Natural killer cell (primary cell): ENCODE measurements at regions not wholly inside any gene's neighbourhood (a gene's known extent, or its start where the extent isn't known, plus 50 kb on each side); places are given as distances from the start of the nearest gene placed in this dataset.

Experiments used
- ATAC-seq, 3 donors: fragments of 150-1000 bp in 2 of 3; fragments of 200-7000 bp in 1 of 3; cut with Tn5 transposase; 1 replicate in 1 of 3; 2 replicates in 2 of 3; pipeline ENCODE4 v1.10.0; 2021; ENCODE audit warnings: mild to moderate bottlenecking in 2 of 3, moderate library complexity in 2 of 3
- DNase-seq, 2 donors: peaks; one replicate each; pipeline versions ENCODE4 v3.0.0 to v3.0.0-alpha.2; 2013 to 2021; ENCODE audit warnings: mixed read lengths in 1 of 2
- H3K27ac ChIP-seq: one replicate; pipeline ENCODE4 v1.5.1; 2013; ENCODE audit warnings: mild to moderate bottlenecking, low read length
- H3K27me3 ChIP-seq: one replicate; pipeline ENCODE4 v1.6.1; 2013; ENCODE audit warnings: low read length; ENCODE audit not compliant: control insufficient read depth, insufficient read depth
- H3K36me3 ChIP-seq: one replicate; pipeline ENCODE4 v1.6.1; 2013; ENCODE audit warnings: low read length; ENCODE audit not compliant: control insufficient read depth, insufficient read depth
- H3K4me1 ChIP-seq: one replicate; pipeline ENCODE4 v1.6.1; 2013; ENCODE audit warnings: low read length; ENCODE audit not compliant: control insufficient read depth, insufficient read depth
- H3K4me3 ChIP-seq: one replicate; pipeline ENCODE4 v1.5.1; 2013; ENCODE audit warnings: low read length
- H3K9me3 ChIP-seq: one replicate; pipeline ENCODE4 v1.6.1; 2013; ENCODE audit warnings: low read length; ENCODE audit not compliant: control insufficient read depth, insufficient read depth
- H3K27ac Mint-ChIP-seq, 2 donors: one replicate each; pipeline ENCODE4 v1.8.0; 2022; ENCODE audit warnings: mild to moderate bottlenecking in 2 of 2, mixed read lengths in 2 of 2, moderate library complexity in 1 of 2
- H3K27me3 Mint-ChIP-seq, 2 donors: one replicate each; pipeline ENCODE4 v1.8.0; 2022; ENCODE audit warnings: low read depth in 2 of 2, mixed read lengths in 2 of 2
- H3K36me3 Mint-ChIP-seq: one replicate; pipeline ENCODE4 v1.8.0; 2022; ENCODE audit warnings: mixed read lengths
- H3K4me1 Mint-ChIP-seq, 2 donors: one replicate each; pipeline ENCODE4 v1.8.0; 2022; ENCODE audit warnings: mixed read lengths in 2 of 2
- H3K4me3 Mint-ChIP-seq: one replicate; pipeline ENCODE4 v1.8.0; 2022; ENCODE audit warnings: mild to moderate bottlenecking, moderate library complexity, mixed read lengths
- H3K9me3 Mint-ChIP-seq, 2 donors: one replicate each; pipeline ENCODE4 v1.8.0; 2022; ENCODE audit warnings: mixed read lengths in 2 of 2
- WGBS: methylation state at CpG from one replicate; pipeline ENCODE4 v1.1.7; 2013; ENCODE audit warnings: missing lambda C conversion rate; ENCODE audit not compliant: insufficient coverage; 5-methylcytosine and 5-hydroxymethylcytosine counted together
- intact Hi-C: fragments of 100-400 bp; cut with micrococcal nuclease; formaldehyde crosslinking; loops from one replicate; pipeline ENCODE4 v1.14.2; 2022
- TF ChIP-seq, protein P1 (sequence below): fragments of 200-600 bp; IDR thresholded peaks from one replicate; pipeline ENCODE4 v1.8.0; 2022; ENCODE audit warnings: antibody characterized with exemption

DNA sequence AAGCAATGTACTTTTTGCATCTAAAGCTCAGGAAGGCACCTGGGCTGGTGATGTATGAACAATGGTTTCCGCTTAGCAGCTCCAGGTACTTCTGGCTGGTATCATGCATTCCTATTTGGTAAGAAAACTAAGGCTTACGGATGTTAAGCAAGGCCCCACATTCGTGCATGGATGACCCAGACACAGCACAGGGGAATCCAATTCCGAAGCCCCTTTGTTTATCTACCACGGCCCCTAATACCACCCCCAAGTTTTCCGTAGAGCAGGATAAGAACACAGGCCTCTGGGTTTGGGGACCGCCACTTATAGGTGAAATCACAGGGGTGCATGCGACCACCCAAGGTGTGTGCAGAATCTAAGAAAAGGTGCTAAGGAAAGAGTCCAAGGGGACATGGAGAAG, 192.1 kb upstream of the ID2 start:
- DNase-seq (no peak), ATAC-seq (no peak)
- no peaks in the 10 kb centered on the region for H3K36me3 ChIP-seq
- peaks cover 55% of the 10 kb centered on the region for H3K4me1 ChIP-seq
- Mint-ChIP-seq H3K4me1 (peaks cover 65 to 70% of the 10 kb centered on the region in 2 donors), H3K36me3 (no peaks in the 10 kb centered on the region), H3K9me3 (no peaks in the 10 kb centered on the region), H3K4me3 (no peak overlapping the region), H3K27me3 (no peaks in the 10 kb centered on the region), H3K27ac (peak overlapping the region; percentile 97 to 100)
- no peak overlapping the region for H3K4me3 ChIP-seq
- H3K27ac ChIP-seq: peak overlapping the region; percentile 95
- TF ChIP-seq, protein P1, sequence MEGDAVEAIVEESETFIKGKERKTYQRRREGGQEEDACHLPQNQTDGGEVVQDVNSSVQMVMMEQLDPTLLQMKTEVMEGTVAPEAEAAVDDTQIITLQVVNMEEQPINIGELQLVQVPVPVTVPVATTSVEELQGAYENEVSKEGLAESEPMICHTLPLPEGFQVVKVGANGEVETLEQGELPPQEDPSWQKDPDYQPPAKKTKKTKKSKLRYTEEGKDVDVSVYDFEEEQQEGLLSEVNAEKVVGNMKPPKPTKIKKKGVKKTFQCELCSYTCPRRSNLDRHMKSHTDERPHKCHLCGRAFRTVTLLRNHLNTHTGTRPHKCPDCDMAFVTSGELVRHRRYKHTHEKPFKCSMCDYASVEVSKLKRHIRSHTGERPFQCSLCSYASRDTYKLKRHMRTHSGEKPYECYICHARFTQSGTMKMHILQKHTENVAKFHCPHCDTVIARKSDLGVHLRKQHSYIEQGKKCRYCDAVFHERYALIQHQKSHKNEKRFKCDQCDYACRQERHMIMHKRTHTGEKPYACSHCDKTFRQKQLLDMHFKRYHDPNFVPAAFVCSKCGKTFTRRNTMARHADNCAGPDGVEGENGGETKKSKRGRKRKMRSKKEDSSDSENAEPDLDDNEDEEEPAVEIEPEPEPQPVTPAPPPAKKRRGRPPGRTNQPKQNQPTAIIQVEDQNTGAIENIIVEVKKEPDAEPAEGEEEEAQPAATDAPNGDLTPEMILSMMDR: no peak
- no peaks in the 10 kb centered on the region for H3K27me3 ChIP-seq
- intact Hi-C loops: loop anchor here (2.0 to 5.0 kb wide), 3 partner anchors 65 to 193 kb away; partner anchors contain the start of gene ID2
- WGBS: 98% methylated on average over 8 of the region's 8 CpGs
- H3K9me3 ChIP-seq: no peaks in the 10 kb centered on the region

DNA sequence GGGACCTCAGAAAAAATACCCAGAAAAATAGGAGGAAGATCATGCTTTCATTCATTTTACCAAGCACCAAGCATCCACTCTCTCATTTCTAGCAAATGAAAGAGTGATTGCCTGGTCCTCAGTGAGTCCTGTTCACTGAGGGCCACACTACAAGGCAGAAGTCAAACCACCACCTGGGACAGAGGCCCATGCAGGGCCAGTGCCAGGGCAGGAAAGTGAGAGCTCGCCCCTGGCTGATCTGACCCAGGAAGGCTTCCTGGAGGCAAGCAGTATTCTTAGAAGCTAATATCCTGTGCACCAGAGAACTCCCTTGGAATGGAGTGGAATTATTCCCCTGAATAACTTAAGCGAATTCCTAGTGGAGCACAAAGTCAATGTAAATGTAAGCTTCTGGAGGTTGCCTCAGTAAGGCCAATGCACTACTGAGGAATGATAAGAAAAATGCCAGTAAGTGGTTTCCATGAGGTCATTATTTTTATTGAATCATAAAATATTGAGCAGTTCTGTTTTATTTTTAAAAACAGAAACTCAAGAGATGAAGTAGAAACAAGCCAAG, 191.6 kb upstream of the ID2 start:
- Histone ChIP-seq H3K4me1 (peaks cover 50% of the 10 kb centered on the region), H3K9me3 (no peaks in the 10 kb centered on the region), H3K27ac (peak overlapping the region; percentile 95), H3K4me3 (no peak overlapping the region), H3K36me3 (no peaks in the 10 kb centered on the region), H3K27me3 (no peaks in the 10 kb centered on the region)
- Mint-ChIP-seq H3K4me3 (no peak overlapping the region), H3K9me3 (no peaks in the 10 kb centered on the region), H3K4me1 (peaks cover 63 to 68% of the 10 kb centered on the region in 2 donors), H3K27ac (peak overlapping the region; percentile 97 to 100), H3K27me3 (no peaks in the 10 kb centered on the region), H3K36me3 (no peaks in the 10 kb centered on the region)
- no peak for ATAC-seq
- 88% methylated on average over 2 of the region's 2 CpGs for WGBS
- TF ChIP-seq, protein P1: no peak
- intact Hi-C loops: no loop called here
- DNase-seq: no peak

DNA sequence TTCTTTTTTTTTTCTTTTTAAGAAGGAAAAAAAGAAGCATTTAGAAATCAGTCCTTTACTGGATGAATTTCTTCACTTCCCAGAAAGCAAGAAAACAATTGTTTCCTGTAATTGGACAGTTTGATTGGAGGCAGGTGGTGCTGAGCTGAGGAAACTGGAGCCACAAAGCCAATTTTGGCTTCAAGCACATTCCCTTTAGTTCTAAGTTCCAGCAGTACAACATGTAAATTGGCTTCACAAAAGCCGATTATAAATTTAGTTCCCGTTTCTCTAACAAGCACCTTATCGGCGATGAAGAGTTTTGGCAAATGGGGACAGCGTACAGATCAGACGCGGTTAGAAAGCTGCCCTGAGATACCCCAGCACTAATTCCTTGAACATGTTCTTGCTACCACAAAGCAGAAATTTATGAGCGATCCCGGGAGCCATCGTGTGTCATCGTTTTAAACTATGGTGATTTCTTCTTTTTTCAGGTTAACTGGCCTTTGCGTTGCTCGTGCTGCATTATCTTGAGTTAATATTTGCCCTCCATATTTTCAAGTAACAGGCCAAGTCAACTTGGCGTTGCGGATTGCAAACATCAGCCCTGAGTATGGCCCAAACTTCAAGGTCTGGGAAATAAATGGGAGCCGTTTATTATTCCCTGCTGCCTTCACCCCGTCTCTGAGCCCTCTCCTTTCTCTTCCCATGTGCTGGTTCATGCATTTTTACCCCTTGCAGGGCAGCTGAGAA, 190.4 kb upstream of the ID2 start:
- no peak for DNase-seq
- Mint-ChIP-seq H3K27ac (peak overlapping the region; percentile 97 to 100), H3K4me1 (peaks cover 59 to 61% of the 10 kb centered on the region in 2 donors), H3K4me3 (no peak overlapping the region), H3K9me3 (no peaks in the 10 kb centered on the region), H3K36me3 (no peaks in the 10 kb centered on the region), H3K27me3 (no peaks in the 10 kb centered on the region)
- intact Hi-C loops: no loop called here
- no peaks in the 10 kb centered on the region for H3K36me3 ChIP-seq
- no peaks in the 10 kb centered on the region for H3K27me3 ChIP-seq
- H3K4me3 ChIP-seq: no peak overlapping the region
- H3K9me3 ChIP-seq: no peaks in the 10 kb centered on the region
- TF ChIP-seq, protein P1: no peak
- peaks cover 52% of the 10 kb centered on the region for H3K4me1 ChIP-seq
- ATAC-seq: no peak
- H3K27ac ChIP-seq: peak overlapping the region; percentile 95
- WGBS: 82% methylated on average over 17 of the region's 17 CpGs
